Kidney tubule cell (primary cell): ENCODE measurements at regions not wholly inside any gene's neighbourhood (a gene's known extent, or its start where the extent isn't known, plus 50 kb on each side); places are given as distances from the start of the nearest gene placed in this dataset.

Experiments used
- DNase-seq: peaks from one replicate; pipeline ENCODE4 v3.0.0-alpha.2; 2018; ENCODE audit warnings: low spot score

DNA sequence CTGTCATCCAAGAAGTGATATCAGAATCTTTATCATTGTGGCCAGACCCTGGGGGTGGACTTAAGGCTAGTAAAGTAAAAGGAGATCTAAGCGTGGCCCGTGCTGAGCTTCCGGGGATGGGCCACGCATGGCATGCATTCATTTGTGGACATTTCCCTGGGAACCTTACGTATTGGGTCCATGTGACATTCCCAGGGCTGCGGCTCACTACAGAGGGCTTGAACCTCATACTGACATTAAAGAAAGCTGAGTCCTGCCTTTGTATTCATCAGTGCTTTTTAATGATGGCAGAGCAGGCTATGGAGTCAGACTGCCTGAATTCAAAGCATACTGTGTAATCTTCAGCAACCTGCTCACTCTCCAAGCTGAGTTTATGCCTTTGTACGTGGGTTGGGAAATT, 152.2 kb upstream of the AFDN start:
- no peak for DNase-seq

DNA sequence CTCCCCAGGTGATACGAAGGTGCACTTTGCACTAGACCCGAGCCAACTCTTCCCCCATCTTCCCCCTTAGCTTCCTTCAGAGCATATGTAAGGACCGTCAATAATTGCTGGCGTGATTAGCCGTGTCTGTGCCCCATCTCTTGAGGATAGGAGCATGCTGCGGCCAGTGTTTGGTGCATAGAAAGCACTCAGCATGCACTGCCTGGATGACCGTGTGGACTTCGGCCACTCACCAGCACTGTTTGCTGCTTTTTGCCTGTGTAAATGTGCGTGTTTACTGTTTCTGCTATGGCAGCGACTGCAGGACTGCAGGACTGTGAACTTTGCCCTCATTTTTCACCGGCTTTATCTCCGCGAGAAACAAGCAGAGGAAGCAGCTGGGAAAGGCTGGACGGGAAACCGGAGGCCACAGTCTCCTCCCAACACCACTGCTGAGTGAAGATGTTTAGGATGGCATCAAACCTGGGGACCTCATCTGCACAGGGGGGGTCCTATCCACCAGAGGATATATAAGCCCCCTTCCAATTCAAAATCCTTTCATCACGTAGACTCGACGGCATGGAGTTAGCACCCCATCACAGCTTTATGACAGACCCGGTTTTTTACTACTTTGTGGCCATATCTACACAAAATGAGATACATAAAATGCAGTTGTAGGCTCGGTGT, 150.6 kb upstream of the AFDN start:
- DNase-seq = no peak

DNA sequence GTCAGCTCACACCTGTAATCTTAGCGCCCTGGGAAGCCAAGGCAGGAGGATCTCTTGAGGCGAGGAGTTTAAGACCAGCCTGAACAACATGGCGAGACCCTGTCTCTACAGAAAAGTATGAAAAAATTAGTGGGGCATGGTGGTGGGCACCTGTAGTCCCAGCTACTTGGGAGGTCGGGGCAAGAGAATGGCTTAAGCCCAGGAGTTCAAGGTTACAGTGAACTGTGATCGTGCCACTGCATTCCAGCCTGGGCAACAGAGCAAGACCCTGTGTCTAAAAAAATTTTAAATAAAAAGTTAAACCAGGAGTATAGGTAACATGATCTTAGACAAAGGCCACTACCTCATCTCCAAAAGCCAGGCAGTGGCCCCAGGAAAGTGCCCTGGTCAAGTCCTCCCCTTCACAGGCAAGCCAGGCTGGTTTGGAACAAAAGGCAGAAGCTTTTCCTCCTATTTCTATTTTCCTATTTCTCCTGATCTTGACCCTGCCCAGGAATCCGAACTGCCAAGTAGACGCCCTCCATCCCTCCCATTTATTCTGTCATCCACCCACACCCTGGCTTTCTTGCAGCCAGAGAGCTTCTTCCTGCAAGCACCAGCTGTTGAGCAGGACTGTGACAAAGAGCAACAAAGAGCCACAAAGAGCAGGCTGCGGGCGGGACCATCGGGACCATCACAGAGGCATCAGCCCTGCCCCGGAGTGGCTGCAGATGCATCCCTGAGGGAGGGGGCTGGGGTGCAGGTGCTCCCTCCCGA, 149.9 kb upstream of the AFDN start:
- DNase-seq = no peak

DNA sequence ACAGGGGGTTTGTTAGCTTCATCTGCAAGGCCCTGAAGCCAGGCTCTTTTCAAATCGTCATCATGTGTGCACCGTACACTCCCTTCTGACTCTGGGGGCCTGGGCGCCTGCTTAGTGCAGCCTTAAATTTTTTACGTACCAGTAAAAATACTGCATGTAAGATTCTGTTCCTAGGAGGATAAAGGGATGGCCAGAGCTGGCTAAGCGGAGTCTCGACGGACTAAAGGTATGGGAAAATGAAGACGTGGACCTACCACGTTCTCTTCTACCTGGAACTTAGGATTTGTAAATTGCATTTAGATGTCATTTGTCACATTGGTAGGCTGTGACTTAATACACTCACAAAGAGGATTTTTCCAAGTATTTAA, 149.3 kb upstream of the AFDN start:
- DNase-seq = no peak

DNA sequence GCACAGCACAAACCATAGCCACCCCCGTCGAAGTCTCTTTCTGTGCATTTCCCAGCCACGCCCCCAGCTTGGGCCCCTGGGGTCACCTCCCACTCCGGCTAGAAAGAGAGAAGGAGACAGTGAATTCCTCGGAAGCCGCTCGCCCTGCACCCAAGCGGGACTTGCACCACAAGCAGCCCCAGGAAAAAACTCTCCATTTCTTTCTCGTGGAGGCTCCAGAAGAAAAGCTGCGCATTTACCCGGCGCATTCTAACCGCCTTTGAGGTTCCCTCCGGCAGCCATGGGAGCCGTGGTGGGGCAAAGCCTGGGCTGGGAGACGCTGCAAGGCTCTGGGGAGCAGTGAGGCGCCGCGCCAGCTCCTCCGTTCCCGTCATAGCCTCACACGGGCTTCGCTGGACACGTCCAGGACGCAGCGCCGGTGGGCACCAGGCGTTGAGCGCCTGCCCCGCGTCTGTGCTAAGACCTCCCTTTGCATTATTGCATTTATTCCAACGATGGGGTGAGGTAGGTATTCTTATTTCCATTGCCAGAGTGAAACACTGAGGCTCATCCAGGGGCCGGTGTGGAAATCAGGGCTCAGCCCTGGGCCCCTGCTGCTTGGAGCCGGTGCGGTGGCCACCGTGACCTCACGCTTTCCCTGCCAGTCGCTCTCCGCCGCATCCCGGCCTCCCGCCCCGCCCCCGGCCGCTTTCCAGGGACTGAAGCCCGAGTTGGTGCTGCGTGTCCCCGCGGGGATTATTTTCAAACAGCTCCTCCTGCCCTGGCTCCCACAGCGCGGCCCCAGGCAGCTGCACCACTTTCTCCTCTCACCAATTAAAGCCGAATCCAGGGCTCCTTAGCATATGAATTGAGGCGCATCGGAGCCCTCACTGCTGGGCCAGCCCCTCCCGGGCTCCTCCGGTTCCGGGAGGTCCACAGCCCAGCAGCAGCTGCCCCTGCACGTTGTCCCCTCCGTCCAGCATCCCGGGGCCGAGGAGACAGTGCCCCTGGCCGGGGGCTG, 148.3 kb upstream of the AFDN start:
- no peak for DNase-seq

DNA sequence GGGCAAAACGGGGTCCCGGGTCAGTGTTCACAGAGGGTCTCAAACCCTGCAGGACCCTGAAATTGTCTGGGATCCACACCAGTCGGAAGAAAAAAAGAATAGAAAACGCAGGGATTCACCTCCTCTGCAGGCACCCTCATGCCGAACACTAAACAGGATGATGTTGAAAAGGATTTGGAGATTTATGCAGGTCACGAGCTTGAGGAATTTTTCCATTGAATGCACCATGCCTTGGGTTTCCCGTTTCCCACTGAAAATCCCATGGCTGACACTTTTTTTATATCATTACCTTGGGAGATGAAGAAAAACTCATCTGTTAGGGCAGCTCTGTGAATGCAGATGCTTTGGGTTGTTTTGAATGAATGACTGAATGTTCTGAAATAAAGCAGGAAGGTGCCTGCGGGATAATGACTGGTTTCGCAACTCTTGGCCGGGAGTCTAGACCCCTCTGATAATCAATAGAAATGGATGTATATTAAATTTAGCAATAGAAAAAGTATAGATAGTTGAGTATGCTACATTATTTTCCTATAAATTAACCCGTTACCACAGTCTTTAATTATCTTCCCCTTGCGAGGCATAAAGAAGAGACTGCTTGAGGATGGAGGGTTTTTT, 147.5 kb upstream of the AFDN start:
- no peak for DNase-seq

DNA sequence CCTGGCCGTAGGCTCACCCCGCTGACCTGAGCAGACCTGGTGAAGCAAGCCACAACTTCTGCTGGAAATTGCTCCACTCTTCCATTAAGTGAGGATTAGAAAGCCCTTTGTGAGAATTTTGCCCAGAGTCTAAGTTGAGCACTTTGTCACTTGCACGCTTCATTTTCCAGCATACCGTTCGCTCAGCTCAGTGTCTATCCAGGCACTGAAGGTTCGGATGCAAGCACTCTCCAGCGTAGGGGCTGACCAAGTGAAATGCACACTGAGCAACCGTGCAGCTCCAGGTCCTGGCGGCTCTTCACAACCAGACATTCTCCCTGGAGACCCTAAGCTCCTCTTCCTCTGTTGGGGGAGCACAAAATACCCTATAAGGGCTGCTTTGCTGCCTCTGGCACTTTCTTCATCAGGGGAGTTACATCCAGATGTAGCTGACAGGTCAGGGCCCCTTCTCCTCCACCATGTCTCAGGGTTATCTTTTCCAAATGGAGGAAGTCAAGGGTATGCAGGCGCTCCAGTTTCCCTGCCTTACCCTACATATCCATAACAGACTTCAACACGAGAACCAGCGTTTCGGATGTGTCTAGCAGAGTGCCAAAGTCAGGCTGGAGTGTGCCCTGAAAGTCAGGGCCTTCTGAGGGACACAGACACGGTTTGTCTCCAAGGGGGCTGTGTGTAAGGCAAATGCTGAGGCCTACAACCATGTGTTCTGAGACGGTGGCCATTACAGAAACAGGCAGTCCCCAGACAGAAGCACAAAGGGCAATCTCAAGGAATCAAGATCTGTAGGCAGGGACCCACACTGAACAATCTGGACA, 146.7 kb upstream of the AFDN start:
- DNase-seq = no peak

DNA sequence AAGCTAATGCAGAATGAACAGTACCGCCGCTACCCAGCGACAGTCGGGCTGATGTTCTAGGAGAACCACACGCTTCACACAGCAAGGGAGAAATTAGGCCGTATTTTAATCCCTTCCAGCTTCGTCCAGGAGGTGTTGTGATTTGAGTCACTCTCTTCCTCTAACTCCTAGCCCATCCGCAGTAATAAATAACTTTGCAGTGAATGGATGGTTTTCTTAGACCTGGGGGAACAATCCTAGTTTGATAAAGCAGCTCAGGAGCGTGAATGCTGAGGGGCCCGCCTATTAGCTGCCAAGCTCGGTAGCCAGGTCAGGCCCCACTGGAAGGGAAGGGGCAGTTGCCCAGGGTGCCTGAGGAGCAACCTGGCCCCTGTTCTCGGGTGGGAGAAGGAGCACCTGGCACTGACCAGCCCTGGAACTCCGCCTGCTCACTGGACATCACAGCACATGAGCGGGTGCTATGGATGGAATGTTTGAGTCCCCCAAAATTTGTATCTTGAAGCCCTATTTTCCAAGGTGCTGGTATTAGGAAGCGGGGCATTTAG, 146.0 kb upstream of the AFDN start:
- no peak for DNase-seq

DNA sequence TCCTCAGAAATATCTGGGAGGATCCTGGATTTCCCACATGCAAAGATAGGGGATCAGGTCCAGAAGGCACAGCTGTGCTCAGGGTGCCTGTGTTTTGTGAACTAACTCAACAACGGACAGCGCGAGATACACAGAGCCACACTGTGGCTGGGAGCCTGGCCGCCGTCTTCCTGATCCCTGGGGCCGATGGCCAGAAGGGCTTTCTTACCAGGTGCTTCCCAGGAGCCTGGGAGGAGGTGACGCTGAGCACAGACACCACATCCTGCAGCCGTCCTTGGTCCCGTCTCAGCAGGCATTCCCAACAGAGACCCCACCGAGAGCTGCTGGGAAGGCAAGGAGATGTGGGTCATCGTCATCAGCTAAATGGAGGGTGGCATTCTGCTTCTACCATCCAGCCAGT, 144.6 kb upstream of the AFDN start:
- no peak for DNase-seq

DNA sequence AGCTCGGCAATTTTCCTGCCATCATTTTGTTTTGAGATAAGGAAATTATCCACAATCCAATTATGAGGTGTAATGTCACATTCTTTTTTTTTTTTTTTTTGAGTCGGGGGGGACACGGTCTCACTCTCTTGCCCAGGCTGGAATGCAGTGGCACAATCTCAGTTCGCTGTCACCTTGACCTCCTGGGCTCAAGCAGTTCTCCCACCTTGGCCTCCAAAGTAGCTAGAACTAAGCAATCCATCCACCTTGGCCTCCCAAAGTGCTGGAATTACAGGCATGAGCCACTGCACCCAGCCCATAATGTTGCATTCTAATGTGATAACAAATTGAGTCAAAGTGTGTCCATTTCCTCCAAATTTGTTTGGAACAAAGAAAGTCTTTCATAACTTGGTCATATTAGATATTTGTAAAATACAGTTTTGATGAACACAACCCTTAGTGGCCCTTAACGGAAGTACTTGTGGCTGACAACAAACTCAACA, 144.1 kb upstream of the AFDN start:
- no peak for DNase-seq

DNA sequence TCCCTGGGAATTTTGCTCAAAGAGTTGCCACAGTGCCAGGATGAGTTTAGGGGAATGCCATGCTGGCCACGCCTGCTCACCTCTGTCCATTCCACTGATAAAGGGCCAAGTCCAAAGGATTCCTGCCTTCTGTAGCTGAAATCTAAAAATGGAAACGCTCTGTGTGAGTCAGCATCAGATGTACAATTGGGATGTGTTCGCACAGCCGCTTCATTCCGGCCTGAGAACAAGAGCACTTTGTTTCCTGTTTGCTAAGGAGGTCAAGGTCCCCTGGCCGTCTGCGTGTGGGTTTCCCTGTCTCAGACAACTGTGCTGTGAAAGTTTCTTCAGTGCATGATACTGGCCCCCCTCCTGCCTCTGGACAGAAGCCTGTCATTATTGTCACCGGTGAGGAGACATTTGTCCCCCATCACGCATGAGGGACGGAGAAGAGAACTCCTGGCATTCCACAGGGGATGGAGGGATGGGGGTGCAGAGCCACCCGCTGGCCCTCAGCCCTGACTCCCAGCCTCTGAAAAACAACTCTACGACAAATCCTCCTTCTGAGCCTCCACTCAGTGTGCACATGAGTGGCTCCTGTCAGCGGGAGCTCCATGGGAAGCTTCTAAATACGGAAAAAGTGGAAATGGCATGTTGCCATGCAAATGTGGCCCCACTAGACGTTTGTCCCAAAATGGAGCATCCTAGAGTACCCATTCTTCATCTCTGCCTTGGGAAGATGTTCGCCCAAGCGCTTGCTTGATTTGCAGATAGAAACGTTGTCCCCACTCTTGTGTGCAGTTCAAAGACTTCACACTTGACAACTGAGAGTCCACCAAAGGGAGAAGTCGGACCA, 143.5 kb upstream of the AFDN start:
- DNase-seq = peak; percentile 98

DNA sequence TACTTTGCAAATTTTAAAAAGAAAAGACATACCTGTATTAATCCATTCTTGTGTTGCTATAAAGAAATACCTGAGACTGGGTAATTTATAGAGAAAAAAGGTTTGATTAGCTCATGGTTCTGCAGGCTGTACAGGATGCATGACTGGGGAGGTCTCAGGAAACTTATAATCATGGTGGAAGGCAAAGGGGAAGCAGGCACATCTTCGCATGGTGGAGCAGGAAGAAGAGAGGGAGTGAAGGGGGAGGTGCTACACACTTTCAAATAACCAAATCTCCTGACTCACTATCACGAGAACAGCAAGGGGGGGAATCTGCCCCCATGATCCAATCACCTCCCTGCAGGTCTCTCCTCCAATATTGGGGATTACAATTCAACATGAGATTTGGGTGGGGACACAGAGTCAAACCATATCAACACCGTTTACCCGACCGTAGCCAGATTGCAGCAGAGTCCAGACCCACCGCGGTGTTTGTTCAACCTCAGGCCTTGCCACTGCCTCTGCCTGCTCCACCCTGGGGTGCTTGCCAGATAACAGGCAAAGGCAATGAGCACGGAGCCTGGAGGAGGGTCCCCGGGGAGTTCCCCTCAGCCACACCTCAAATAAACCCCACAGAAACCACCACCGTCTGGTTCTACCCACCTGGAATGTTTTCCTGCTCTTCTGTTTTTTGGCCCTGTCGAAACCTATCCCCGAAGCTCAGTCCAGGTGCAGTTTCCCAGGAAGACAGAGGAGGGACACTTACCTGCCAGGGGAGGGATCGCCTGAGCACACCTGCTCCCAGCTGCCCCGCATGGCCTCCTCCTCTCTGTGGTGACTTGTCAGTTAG, 142.2 kb upstream of the AFDN start:
- no peak for DNase-seq

DNA sequence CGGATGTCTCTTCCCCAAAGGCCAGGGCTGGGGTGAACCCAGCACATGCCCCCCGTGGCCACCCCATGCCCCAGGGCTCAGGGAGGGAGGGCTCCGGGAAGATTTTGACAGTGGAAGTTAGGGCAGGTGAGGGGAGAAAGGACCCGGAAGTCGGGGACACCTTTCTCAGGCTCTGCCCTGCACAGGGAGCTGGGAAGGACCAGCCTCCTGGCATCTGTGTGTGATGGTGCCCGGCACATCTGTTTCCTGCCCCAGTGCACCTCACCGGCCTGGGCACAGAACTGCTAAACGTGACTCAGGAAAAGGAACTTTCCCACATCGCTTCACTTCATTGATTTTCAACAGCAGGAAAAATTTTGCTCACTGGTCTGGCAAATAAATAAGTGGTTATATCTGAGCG, 141.1 kb upstream of the AFDN start:
- DNase-seq = peak; percentile 86

DNA sequence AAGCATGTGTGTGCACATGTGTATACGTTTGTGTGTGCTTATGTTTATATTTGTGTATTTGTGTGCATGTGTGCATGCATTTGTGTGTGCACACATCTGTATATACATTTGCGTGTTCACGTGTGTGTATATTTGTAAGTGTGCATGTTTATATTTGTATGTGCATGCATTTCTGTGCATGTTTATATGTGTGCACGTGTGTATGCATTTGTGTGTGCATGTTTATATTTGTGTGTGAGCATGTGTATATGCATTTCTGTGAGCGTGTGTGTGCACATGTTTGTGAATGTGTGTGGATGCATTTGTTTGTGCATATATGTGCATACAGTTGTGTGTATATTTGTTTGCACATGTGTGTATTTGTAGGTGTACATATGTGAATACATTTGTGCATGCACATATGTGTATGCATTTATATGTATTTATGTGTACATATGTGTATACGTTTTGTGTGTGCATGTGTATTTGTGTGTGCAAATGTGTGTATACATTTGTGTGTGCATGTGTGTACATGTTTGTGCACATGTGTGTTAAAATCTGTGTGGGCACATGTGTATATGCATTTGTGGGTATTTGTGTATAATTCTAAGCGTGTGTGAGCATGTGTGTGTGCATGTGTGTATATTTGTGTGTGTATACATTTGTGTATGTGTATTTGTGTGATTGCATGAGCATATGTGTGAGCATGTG, 140.4 kb upstream of the AFDN start:
- DNase-seq = no peak

DNA sequence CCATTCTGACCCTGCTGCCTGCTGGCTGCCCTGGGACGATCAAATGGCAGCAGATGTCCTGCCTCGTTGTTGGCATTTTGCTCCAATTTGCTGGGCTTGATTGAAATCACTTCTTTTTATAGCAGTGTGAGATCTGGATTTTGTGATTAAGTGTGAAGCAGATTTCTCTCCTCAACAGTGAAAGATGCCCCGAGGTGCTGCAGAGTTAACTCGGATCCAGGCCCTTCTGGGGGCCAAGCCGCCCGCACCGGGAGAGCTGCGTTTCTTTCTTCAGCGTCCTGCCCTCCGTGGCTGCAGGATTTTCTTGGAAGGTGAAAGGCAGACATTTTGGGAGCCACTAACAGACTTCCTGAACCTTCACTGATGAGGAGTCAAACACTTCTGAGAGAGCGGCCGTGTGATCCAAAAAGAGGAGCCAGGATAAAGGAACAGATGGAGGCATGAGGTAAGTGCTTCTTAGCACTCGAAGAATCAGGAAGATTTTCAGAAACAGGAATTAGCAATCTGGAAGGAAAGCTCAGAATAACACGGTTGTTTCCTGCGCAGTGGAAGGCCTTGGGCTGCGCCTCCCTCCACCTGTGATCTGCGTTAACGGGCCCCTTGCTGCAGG, 139.5 kb upstream of the AFDN start:
- no peak for DNase-seq

DNA sequence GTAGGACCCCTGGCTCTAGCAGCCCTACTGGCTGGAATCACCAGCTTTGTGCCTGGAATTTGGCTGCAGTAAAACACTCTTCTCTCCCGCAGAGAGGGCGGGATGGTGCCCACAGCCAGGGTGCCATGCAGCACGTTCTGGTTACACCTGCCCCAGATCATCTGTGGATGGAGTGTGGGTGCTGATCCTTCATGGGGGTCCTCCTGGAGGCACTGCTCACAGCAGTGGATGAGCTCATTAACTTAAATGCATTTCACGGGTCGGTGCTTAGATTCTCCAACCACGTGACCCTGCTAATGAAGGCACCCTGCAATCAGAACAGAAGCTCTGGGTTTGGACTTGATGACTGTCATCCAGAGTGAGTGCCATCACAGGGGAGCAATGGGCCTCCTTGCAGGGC, 138.6 kb upstream of the AFDN start:
- DNase-seq = no peak

DNA sequence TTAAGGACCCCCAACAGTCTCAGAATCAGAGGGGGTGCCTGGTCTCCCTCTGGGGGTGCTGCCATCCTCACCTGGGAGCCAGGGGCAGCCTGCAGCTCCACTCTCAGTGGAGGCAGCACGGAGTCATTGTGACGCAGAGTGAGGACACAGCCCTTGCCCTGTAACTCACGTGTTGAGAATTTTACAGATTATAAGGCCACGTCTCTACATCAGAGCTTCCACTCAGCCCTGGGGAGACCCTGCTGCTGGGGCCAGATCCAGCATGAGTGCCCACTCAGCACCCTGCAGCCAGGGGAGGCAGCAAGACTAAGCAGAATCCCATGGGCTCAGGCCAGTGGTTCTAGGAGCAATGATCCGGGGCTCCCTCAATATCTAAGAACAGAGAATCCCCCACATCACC, 137.4 kb upstream of the AFDN start:
- no peak for DNase-seq

DNA sequence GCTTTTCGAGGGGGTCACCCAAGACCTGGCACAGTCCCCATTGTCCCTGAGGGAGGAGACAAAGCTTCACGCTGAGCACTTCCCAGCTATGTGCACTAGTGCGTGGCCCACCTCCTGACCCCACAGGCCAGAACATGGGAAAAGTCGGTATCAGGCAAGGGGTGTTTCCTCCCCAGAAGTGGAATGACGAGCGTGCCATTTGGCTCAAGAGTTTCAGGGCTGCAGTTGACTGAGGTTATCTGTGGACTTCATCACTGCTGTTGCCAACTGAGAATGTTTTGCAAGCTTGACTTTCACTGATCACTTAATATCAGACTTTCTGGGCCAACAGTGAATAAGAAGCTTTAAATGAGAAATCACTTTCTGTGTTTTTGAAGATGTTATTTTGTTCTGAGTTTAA, 137.0 kb upstream of the AFDN start:
- DNase-seq = peak; percentile 51
